Astrocyte (in vitro differentiated cells and primary cell): ENCODE measurements at regions not wholly inside any gene's neighbourhood (a gene's known extent, or its start where the extent isn't known, plus 50 kb on each side); places are given as distances from the start of the nearest gene placed in this dataset.

ENCODE experiments used
- DNase-seq: peaks from one replicate; pipeline ENCODE4 v3.0.0-alpha.2; 2010; ENCODE audit warnings: low read depth
- FAIRE-seq: peaks from 2 replicates; lab custom pipeline; 2011; peaks lifted over from hg19 to GRCh38; lab: Jason Lieb, UNC
- H2AFZ ChIP-seq: 2 replicates; pipeline ENCODE4 v1.6.0; 2012; ENCODE audit warnings: low read depth, low read length, inconsistent platforms
- H3K27ac ChIP-seq: 2 replicates; pipeline ENCODE4 v1.5.1; 2011; ENCODE audit warnings: low read depth, low read length, inconsistent platforms
- H3K27me3 ChIP-seq: 2 replicates; pipeline ENCODE4 v1.6.0; 2011; ENCODE audit warnings: low read length, inconsistent platforms; ENCODE audit not compliant: insufficient read depth
- H3K36me3 ChIP-seq: 2 replicates; pipeline ENCODE4 v1.5.1; 2011; ENCODE audit warnings: low read length, inconsistent platforms; ENCODE audit not compliant: insufficient read depth
- H3K4me1 ChIP-seq: 2 replicates; pipeline ENCODE4 v1.5.1; 2011; ENCODE audit warnings: low read length, inconsistent platforms; ENCODE audit not compliant: insufficient read depth
- H3K4me2 ChIP-seq: 2 replicates; pipeline ENCODE4 v1.6.0; 2012; ENCODE audit warnings: low read length, inconsistent platforms
- H3K4me3 ChIP-seq: 2 replicates; pipeline ENCODE4 v1.5.1; 2011; ENCODE audit warnings: low read depth, mild to moderate bottlenecking, low read length, inconsistent platforms; ENCODE audit not compliant: insufficient read depth
- H3K79me2 ChIP-seq: 2 replicates; pipeline ENCODE4 v1.6.0; 2012; ENCODE audit warnings: mild to moderate bottlenecking, low read length, inconsistent platforms; ENCODE audit not compliant: insufficient read depth
- H3K9ac ChIP-seq: 2 replicates; pipeline ENCODE4 v1.6.0; 2012; ENCODE audit warnings: mild to moderate bottlenecking, low read length, inconsistent platforms
- H3K9me3 ChIP-seq: 2 replicates; pipeline ENCODE4 v1.5.1; 2012; ENCODE audit warnings: low read depth, mild to moderate bottlenecking, low read length, inconsistent platforms; ENCODE audit not compliant: insufficient read depth
- H4K20me1 ChIP-seq: 2 replicates; pipeline ENCODE4 v1.6.0; 2012; ENCODE audit warnings: low read length, inconsistent platforms; ENCODE audit not compliant: insufficient read depth
- H3K27ac Mint-ChIP-seq: one replicate; pipeline ENCODE4 v1.8.0; 2021; ENCODE audit warnings: mild to moderate bottlenecking, mixed read lengths; ENCODE audit not compliant: unreplicated experiment
- H3K27me3 Mint-ChIP-seq: one replicate; pipeline ENCODE4 v1.8.0; 2021; ENCODE audit warnings: low read depth, mixed read lengths; ENCODE audit not compliant: unreplicated experiment
- H3K36me3 Mint-ChIP-seq: one replicate; pipeline ENCODE4 v1.8.0; 2021; ENCODE audit warnings: low read depth, mixed read lengths; ENCODE audit not compliant: unreplicated experiment
- H3K4me1 Mint-ChIP-seq: one replicate; pipeline ENCODE4 v1.8.0; 2021; ENCODE audit warnings: low read depth, mixed read lengths; ENCODE audit not compliant: unreplicated experiment
- H3K4me3 Mint-ChIP-seq: one replicate; pipeline ENCODE4 v1.8.0; 2021; ENCODE audit warnings: mild to moderate bottlenecking, moderate library complexity, mixed read lengths; ENCODE audit not compliant: unreplicated experiment
- H3K9me3 Mint-ChIP-seq: one replicate; pipeline ENCODE4 v1.8.0; 2021; ENCODE audit warnings: mild to moderate bottlenecking, mixed read lengths; ENCODE audit not compliant: unreplicated experiment
- CTCF ChIP-seq: IDR thresholded peaks from 2 replicates; pipeline ENCODE4 v1.5.1; 2011; ENCODE audit warnings: low read depth, mild to moderate bottlenecking, inconsistent platforms, low read length, moderate library complexity; ENCODE audit not compliant: insufficient read depth
- EZH2 ChIP-seq: IDR thresholded peaks from 2 replicates; pipeline ENCODE4 v1.6.1; 2012; ENCODE audit warnings: mild to moderate bottlenecking, low read length, inconsistent platforms; ENCODE audit not compliant: insufficient read depth

GRCh38 chr9:73981405-73981804 lies 515.7 kb upstream of the RORB start:
- H3K27me3 Mint-ChIP-seq: no peaks in the 10 kb centered on the region
- H3K27me3 ChIP-seq: no peaks in the 10 kb centered on the region
- no peak overlapping the region for H3K4me3 ChIP-seq
- H3K4me1 Mint-ChIP-seq: no peaks in the 10 kb centered on the region
- no peaks in the 10 kb centered on the region for H3K9me3 ChIP-seq
- TF ChIP-seq EZH2 (no peak), CTCF (no peak)
- no peaks in the 10 kb centered on the region for H3K36me3 ChIP-seq
- DNase-seq (no peak), FAIRE-seq (no peak)
- no peaks in the 10 kb centered on the region for H3K9me3 Mint-ChIP-seq
- H3K27ac ChIP-seq: no peak overlapping the region
- H3K4me1 ChIP-seq: no peaks in the 10 kb centered on the region
- H4K20me1 ChIP-seq: no peaks in the 10 kb centered on the region
- H3K36me3 Mint-ChIP-seq: peaks cover 2% of the 10 kb centered on the region
- H3K4me3 Mint-ChIP-seq: no peak overlapping the region
- no peaks in the 10 kb centered on the region for H3K79me2 ChIP-seq
- H2AFZ ChIP-seq: no peak overlapping the region
- no peak overlapping the region for H3K27ac Mint-ChIP-seq
- no peak overlapping the region for H3K9ac ChIP-seq
- H3K4me2 ChIP-seq: no peak overlapping the region

GRCh38 chr9:73995836-73996235 lies 501.3 kb upstream of the RORB start:
- no peaks in the 10 kb centered on the region for H3K36me3 Mint-ChIP-seq
- H4K20me1 ChIP-seq: no peaks in the 10 kb centered on the region
- H3K36me3 ChIP-seq: no peaks in the 10 kb centered on the region
- no peaks in the 10 kb centered on the region for H3K9me3 ChIP-seq
- TF ChIP-seq CTCF (no peak), EZH2 (no peak)
- no peaks in the 10 kb centered on the region for H3K79me2 ChIP-seq
- no peak overlapping the region for H2AFZ ChIP-seq
- no peak overlapping the region for H3K27ac Mint-ChIP-seq
- no peak overlapping the region for H3K27ac ChIP-seq
- H3K4me1 ChIP-seq: no peaks in the 10 kb centered on the region
- FAIRE-seq (no peak), DNase-seq (no peak)
- H3K4me3 ChIP-seq: no peak overlapping the region
- H3K4me2 ChIP-seq: no peak overlapping the region
- no peaks in the 10 kb centered on the region for H3K4me1 Mint-ChIP-seq
- no peaks in the 10 kb centered on the region for H3K9me3 Mint-ChIP-seq
- no peak overlapping the region for H3K4me3 Mint-ChIP-seq
- H3K27me3 Mint-ChIP-seq: no peaks in the 10 kb centered on the region
- H3K27me3 ChIP-seq: no peaks in the 10 kb centered on the region
- no peak overlapping the region for H3K9ac ChIP-seq

DNA sequence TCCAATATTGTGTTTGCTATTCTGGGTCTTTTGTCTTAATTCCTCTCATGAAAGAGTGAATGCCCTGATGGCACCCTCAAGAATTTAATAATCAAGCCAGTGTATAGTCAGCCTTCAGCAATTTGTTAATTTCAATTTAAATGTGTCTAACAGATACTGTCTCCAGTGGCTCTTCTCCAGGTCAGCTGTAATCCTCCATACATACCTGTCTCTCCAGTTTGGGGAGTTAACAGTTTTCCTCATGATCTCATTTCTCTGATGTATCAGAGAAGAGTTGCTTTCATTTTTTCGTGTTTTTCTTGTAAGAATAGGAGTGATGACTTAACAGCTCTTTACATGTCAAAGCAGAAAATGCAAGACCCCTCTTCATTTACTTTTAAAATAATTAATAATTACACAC lies 500.3 kb upstream of the RORB start:
- Histone ChIP-seq H4K20me1 (no peaks in the 10 kb centered on the region), H3K4me2 (no peak overlapping the region), H3K36me3 (no peaks in the 10 kb centered on the region), H3K9me3 (no peaks in the 10 kb centered on the region), H3K4me1 (no peaks in the 10 kb centered on the region), H3K27ac (no peak overlapping the region), H3K27me3 (no peaks in the 10 kb centered on the region), H2AFZ (no peak overlapping the region), H3K9ac (no peak overlapping the region), H3K4me3 (no peak overlapping the region), H3K79me2 (no peaks in the 10 kb centered on the region)
- Mint-ChIP-seq H3K36me3 (no peaks in the 10 kb centered on the region), H3K27ac (no peak overlapping the region), H3K4me3 (no peak overlapping the region), H3K27me3 (no peaks in the 10 kb centered on the region), H3K9me3 (no peaks in the 10 kb centered on the region), H3K4me1 (peaks cover 5% of the 10 kb centered on the region)
- FAIRE-seq (no peak), DNase-seq (no peak)
- TF ChIP-seq CTCF: no peak
- no peak for TF ChIP-seq EZH2
